ENCODE measurements at regions not wholly inside any gene's neighbourhood (a gene's known extent, or its start where the extent isn't known, plus 50 kb on each side); places are given as distances from the start of the nearest gene placed in this dataset.
"Not testable (repeated sequence)": the region's sequence is repeated elsewhere in the genome, so short reads cannot be mapped to it uniquely, and the experiment has no call there.

DNA sequence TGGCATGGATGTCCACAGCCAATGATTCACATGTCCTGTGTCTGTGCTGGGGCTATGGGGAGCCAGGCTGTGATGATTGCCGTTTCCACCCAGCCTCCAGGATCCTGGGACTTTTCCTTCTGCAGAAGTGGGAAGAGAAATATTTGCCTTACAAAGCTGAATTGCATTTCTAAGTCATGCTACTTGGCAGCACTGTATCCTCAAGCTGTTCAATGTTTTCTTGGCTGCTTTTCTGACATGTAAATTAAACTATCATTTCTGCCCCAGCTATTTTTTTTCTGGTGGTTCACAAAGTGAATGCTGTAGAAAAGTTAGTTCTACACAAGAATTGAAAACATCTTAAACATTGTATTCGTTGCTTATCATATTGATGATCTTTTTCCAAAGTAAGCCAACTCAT is 51.9 kb upstream of the TCERG1L start:
- TF ChIP-seq, protein P1, sequence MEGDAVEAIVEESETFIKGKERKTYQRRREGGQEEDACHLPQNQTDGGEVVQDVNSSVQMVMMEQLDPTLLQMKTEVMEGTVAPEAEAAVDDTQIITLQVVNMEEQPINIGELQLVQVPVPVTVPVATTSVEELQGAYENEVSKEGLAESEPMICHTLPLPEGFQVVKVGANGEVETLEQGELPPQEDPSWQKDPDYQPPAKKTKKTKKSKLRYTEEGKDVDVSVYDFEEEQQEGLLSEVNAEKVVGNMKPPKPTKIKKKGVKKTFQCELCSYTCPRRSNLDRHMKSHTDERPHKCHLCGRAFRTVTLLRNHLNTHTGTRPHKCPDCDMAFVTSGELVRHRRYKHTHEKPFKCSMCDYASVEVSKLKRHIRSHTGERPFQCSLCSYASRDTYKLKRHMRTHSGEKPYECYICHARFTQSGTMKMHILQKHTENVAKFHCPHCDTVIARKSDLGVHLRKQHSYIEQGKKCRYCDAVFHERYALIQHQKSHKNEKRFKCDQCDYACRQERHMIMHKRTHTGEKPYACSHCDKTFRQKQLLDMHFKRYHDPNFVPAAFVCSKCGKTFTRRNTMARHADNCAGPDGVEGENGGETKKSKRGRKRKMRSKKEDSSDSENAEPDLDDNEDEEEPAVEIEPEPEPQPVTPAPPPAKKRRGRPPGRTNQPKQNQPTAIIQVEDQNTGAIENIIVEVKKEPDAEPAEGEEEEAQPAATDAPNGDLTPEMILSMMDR (IDR thresholded peaks at IDR 0.05; ENCODE audit: low read depth, low read length), result no peak
- DNase-seq (ENCODE audit: extremely low read depth, low read depth), result no peak

DNA sequence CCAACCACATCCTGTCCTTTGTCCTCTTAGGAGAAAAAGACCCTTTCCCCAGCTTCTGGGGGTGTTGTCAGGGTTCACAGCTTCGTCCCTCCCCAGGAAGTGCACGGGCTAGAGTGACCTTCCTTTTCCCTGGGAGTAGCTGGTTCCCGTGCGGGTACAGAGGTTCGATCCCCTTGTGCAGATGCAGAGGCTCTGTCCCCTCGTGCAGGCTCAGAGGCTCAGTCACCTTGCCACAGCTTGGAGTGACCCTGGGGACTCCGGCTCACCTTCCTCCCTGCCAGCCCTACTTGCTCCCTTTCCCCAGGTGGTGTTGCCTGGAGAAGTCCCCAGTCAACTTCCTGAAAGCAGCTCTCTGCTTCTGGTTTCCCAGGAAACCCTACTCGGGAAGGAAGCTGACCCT is 60.0 kb upstream of the TCERG1L start:
- TF ChIP-seq, protein P1 (IDR thresholded peaks at IDR 0.05; ENCODE audit: low read depth, low read length), result no peak

DNA sequence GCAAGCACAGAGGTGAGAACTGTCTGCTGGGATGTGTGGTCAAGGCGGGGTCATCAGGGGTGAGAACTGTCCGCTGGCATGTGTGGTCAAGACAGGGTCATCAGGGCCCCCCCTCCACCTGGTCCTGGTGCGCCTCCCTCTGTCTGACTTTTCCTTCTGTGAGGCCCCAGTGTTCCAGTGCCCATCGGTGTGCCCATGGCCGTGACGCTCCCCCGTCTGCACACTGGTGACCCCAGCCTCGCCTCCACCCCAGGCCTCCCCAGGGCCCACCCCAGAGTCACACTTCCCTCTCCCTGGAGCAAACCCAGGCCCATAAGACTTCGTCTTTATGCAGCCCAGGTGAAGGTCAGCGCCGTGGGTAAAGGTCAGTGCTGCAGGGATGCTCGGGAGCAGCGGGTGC is 70.1 kb upstream of the TCERG1L start:
- DNase-seq (ENCODE audit: extremely low read depth, low read depth), result no peak
- TF ChIP-seq, protein P1 (IDR thresholded peaks at IDR 0.05; ENCODE audit: low read depth, low read length), result no peak

More for the DNA sequence above, 60.0 kb upstream of the TCERG1L start:
- DNase-seq (ENCODE audit: extremely low read depth, low read depth), result no peak

DNA sequence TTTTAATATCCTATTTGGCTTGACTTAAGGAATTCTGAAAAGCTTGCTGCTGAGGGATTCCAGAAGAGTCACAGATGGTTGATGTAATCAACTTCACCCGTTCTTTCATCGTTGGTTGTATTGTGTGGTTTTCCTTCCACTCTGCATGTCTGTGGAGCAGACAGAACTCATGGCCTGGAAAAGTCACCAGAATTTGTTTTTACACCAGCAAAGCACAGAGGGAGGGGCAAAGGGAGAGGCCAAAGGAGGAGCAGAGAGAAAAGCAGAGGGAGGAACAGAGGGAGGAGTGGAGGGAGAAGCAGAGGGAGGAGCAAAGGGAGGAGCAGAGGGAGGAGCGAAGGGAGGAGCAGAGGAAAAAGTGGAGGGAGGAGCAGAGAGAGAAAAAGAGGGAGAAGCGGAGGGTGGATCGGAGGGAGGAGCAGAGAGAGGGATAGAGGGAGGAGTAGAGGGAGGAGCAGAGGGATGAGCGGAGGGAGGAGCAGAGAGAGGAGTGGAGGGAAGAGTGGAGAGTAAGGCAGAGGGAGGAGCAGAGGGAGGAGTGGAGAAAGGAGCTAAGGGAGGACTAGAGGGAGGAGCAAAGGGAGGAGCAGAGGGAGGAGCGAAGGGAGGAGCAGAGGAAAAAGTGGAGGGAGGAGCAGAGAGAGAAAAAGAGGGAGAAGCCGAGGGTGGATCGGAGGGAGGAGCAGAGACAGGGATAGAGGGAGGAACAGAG is 73.8 kb upstream of the TCERG1L start:
- not testable (repeated sequence) for DNase-seq (ENCODE audit: extremely low read depth, low read depth)

DNA sequence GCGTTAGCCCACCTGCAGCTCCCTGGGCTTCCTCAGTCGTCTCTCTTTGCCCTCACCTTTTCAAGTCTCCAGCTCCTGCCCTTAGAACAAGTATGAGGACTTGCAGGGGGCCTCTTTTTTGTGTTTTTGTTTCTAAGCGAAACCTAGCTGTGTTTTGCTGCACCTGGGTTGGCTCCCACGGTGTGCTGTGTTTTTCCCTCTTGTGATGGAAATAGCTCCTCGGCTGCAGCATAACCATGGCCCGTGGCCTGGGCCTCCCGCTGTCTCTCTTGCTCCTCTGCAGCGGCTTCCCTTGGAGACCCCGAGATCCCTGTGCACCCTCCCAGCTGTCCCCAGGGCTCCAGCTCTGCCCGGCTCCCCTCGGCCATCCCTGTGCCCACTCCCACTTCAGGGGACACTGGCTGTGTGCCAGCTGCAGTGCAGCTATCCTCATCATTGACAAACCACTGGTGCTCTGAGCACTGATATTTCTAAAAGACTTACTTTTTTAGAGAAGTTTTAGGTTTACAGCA is 75.6 kb upstream of the TCERG1L start:
- DNase-seq (ENCODE audit: extremely low read depth, low read depth), result no peak
- TF ChIP-seq, protein P1 (IDR thresholded peaks at IDR 0.05; ENCODE audit: low read depth, low read length), result no peak

DNA sequence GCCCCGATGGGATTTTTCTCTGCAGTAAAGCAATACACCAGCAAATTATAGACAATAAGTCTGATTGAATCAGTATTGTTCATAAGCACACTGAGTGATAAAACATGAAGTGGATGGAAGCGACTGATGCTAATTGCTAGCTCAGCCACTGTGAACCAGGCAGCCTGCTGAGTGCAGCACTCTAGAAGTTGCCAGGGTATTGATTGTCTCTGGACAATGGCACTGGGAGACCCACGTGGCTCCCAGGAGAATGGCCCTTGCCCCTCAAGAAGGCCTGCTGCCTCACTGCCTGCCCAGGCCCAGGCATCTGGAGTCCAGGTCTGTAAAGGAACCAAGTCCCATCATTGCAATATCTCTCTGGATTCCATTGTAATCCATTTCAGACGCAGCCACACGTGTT is 80.4 kb upstream of the TCERG1L start:
- no peak for DNase-seq (ENCODE audit: extremely low read depth, low read depth)

DNA sequence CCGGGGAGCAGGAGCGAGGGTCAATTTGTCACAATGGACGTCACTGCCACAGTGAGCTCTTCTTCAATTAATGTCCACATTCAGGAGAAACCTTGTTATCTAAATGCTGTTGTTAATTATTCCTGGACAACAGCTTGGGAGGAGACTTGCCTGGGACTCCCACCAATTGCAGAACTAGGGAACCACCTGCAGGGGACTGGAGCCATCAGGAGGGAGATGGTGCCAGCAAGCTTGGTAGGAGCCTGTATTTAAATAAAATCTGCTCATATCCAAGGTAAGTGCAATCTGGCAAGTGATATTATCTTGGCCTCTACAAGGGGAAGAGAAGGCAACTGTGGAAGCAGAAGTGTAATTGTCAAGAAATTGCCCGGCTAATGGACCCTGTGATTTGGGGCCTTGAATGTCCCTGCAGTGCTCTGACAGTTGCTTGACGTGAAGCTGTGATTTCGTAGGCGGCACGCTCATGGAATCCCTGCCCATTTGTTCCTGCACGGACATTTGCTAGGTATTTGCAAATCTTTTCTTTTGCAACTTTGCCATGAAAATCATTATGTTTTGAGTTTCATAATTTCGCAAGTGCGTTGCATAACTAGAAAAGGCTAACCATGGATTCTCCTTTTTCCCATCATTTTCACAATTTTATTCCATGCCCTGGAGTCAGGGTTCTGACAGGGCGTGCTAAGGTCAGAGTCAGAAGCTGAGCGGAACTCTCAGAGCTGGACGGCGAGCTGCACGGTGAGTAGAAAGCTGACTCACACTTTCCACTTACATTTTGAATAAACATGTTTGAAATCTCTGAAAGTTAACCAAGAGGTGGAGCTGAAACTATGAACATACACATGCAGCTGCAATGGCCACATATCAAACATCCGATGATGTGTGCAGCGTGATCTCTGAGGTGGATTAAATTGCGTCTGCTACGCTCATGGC is 84.9 kb upstream of the TCERG1L start:
- DNase-seq (ENCODE audit: extremely low read depth, low read depth), result no peak
- TF ChIP-seq, protein P1 (IDR thresholded peaks at IDR 0.05; ENCODE audit: low read depth, low read length), result no peak

More for the DNA sequence above, 80.4 kb upstream of the TCERG1L start:
- TF ChIP-seq, protein P1 (IDR thresholded peaks at IDR 0.05; ENCODE audit: low read depth, low read length), result no peak
